HG03460 (cell line): ENCODE measurements at regions not wholly inside any gene's neighbourhood (a gene's known extent, or its start where the extent isn't known, plus 50 kb on each side); places are given as distances from the start of the nearest gene placed in this dataset.
"Not testable (repeated sequence)": the region's sequence is repeated elsewhere in the genome, so short reads cannot be mapped to it uniquely, and the experiment has no call there.

Source experiments
- ATAC-seq: cut with Tn5 transposase; IDR thresholded peaks from one replicate; pipeline ENCODE4 v1.9.1; 2021; ENCODE audit not compliant: unreplicated experiment

DNA sequence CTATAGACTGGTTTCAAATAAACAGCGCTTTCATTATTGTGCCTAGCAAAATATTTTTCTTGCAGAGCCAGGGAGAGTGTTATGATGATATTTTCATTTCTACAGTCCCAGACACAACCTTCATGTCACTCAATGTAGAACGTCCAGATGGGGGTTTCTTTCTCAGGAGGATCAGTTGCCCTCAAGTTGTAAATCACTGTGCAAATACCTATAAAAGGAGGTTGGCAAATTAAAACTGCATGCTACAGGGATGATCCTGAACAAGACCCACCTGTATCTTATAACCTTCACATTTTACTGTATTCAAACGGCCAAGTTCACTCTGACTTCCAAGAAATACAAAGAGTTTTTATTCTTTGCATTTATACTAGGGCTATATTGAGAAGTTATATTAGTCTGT, 486.0 kb downstream of the EDEM1 start:
- no peak for ATAC-seq

DNA sequence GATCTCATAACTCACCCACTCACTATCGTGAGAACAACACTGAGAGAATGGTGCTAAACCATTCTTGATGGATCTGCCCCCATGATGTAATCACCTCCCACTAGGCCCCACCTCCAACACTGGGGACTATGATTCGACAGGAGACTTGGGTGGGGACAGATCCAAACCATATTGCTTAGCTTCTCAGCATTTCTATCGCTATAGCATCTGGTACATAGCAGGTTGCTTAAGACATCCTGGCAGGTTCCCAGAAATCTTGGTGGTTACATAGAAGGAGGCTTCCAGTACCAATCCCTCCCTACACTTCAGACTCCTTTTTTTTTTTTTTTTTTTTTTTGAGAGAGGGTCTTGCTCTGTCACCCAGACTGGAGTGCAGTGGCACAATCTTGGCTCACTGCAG, 487.8 kb downstream of the EDEM1 start:
- no peak for ATAC-seq

DNA sequence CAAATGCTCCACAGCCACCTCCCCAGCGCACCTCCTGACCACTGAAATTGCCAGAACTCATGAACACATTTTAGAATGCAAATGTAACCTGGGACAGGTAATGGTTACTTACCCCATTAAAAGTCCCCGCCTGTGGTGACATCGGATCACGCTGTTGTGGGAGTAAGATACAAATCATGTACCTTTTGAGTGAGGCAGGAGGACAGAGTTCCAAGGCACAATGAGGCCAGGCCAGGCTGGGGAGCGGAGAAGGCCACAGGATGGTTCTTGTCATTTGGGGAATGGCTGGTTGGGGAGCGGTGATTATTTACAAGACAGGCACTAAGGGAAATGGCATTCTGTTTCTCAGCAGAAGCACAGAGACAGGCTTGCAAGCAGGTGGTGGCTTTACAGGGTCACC, 490.0 kb downstream of the EDEM1 start:
- no peak for ATAC-seq

DNA sequence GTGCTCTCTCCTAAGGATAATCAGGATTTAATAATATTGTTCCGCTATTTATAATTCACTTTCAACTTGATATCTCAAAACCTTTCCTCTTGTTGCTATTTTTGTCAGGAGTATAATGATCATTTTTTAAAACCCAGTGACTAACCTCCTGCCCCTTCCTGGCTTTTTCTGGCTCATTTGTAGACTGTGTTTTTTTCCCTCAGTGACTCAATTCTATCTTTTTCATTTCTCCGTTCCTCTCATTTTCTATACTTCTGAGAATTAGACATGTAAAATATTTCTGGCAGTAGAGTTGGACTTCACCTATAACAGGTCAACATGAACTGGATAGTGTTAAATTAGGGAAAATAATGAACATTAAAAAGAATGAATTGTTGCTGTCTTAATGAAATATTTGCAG, 490.7 kb downstream of the EDEM1 start:
- ATAC-seq = no peak

DNA sequence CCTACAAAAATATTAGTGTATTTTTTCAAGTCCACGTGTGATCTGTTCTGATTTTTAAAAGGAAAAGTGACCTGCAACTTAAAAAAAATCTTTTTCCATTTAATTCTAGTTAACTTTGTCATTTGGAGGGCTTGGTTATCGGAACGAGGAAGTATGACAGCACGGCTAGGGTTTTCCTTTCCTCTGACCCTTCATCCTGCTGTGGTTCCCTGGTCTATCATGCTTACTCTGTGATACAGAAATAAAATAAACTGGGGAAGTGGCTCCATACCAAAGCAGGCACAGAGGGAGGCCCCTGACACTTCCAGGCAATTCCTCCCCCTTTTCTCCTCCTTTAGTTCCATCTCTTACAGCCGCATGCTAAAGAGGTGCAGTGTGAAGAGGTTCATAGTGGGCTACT, 491.3 kb downstream of the EDEM1 start:
- ATAC-seq = no peak

DNA sequence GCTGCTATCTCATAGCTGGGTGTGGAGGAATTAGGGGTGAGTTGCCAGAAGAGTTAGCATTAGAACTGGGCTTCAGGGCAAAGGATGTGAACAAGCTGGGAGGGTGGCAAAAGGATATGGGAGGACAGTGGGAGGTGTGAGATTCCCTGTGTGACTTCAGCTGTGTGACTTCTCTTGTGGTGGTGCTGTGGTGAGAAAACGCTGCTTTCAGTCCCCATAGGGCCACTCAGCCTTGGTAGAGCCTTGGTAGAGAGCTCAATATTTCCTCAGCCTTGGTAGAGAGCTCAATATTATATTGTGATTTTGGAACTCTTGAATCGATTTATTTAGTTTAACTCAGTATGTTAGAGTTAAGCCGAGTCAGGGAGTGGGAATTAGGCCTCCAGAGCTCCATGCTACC, 499.7 kb downstream of the EDEM1 start:
- no peak for ATAC-seq

DNA sequence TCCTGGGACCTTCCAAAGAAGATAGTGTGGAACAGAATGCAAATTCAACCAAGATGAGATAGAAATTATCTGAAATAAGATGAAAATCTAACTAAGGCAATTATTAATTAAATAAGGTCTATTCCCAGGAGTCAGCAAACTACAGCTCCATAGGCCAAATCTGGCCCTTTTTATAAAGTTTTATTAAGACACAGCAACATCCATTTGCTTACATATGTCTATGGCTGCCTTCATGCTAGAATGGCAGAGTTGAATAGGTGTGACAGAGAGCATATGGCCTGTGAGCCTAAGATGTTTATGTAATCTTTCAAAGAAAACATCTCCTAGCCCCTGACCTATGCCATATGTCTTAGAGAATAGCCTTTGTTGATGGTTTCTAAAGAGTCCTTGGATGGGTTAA, 503.0 kb downstream of the EDEM1 start:
- no peak for ATAC-seq

DNA sequence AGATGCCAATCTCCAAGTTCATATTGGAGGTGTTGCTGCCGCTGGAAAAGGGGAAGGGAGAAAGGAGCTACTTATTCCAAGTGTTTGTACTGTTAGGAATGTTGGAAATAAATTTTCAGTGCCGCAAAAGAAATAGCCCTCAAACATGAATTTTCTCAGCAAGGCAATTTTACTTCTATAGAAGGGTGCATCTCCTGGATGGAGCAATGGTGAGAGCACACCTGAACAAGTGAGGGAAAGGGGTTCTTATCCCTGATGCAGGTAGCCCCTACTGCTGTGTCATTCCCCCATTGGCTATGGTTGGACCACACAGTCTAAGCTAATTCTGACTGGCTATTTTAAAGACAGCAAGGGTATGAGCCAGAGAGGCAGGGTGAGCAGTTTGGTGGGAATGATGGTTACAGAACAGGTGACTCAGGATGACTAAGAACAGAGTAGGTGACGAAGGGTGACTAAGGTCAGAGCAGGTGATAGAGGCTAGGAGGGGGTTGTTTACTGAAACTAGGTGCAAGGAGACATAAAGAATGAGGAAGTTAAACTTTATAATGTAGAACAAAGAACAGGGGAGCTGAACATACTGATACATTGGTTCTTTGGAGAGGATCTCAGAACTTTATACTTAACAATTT, 503.5 kb downstream of the EDEM1 start:
- no peak for ATAC-seq

DNA sequence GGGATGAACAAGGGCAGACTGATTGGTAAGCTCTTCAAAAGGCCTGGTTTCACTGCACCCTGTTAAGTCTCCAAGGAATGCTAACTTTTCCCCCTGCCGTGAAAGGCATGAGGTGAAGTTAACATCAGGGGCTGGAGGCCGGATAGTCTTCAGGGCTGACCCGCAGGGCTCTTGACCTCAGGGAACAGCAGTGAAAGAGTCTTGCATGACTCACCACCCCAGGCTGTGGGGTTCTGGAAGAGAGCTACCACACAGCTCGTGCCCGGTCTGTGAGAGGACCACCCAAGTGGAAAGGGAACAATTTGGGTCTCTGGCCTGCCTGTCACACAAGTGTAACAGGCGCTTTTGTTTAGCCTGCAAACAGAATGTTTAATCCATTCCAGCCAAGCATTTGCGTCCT, 504.9 kb downstream of the EDEM1 start:
- no peak for ATAC-seq

DNA sequence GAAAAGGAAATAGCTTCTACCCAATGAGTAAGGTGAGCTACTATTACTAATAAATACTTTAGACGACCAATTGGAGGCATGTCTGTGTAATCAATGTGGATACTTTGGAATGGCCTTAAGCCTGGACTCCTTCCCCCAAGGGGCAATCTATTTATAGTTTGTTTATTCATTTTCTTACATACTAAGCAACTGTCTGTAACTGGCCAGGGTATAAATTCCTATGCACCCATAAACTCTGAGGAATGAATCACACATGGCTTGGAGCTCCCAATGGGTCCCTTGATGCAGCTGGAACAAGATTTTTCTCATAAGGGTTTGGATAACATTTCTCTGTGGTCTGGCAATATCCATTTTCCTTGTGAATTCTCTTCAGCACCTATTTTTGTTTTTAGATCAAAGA, 506.8 kb downstream of the EDEM1 start:
- no peak for ATAC-seq

DNA sequence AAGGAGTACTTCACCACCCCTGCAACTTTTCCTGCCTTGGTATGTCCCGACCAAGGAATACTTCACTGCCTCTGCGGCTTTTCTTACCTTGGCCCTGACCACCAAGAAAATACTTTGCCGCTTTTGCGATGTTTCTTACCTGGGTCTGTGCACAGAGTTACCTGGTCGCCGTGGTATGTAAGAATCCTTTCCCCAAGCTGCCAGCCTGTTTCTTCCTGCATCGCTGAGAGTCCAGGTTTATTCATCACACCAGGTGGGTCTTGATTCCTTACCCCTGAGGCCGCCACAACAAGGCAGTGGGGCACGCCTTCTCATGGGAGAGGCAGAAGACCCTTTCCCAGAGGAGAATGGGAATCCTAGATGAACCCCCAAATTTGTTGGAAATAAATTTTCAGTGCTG, 511.3 kb downstream of the EDEM1 start:
- ATAC-seq = no peak

DNA sequence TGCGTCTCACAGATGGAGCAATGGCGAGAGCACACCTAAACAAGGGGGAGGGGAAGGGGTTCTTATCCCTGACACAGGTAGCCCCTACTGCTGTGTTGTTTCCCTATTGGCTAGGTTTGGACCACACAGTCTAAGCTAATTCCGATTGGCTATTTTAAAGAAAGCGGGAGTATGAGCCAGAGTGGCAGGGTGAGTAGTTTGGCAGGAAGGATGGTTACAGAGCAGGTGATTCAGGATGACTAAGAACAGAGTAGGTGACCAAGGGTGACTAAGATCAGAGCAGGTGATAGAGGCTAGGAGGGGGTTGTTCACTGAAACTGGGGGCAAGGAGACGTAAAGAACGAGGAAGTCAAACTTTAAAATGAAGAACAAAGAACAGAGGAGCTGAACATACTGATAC, 511.8 kb downstream of the EDEM1 start:
- no peak for ATAC-seq

DNA sequence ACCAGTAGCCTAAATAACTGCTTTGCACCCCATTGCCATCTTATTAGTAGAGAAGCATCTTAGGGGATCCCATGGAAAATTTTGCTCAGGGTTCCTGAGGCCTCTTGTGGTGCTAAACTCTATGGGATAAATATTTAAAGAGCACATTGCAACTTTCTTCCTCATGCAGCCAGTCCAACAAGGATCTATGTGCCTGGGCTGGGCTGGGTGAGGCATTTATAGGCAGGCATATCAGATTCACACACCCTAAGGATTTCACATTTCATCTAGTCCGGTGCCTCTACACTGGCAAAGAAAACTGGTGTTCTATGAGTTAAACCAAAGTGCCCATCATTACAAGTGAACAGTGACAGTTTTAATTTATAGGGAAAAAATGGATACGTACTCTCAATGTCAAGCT, 512.3 kb downstream of the EDEM1 start:
- no peak for ATAC-seq

DNA sequence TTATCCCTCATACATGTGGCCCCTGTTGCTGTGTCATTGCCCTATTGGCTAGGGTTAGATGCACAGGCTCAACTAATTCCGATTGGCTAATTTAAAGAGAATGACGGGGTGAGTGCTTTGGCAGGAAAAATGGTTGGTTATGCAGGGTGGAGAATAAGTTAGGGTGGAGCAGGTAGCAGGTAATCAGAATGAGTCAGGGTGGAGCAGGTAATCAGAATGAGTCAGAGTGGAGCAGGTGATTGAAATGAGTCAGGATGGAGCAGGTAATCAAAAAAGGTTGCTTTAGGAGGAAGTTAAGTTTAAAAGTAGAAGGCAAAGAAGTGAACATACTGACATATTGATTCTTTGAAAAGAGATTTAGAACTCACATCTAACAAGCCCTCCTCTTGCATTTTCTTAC, 513.5 kb downstream of the EDEM1 start:
- ATAC-seq = not testable (repeated sequence)

DNA sequence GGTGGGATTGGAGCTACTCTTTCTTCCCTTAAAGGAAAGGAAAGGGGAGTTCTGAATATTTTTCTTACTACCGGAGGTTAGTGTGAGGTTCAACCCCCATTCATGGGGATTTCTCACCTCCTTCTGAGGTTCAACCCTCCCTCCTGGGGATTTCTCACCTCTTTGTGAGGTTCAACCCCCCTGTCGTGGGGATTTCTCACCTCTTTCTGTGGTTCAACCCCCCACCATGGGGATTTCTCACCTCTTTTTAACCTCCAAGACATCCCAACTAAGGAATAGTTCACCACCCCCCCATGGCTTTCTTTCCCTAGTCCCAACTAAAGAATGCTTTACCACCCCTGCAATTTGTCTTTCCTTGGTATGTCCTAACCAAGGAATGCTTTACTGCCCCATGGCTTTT, 520.3 kb downstream of the EDEM1 start:
- no peak for ATAC-seq

DNA sequence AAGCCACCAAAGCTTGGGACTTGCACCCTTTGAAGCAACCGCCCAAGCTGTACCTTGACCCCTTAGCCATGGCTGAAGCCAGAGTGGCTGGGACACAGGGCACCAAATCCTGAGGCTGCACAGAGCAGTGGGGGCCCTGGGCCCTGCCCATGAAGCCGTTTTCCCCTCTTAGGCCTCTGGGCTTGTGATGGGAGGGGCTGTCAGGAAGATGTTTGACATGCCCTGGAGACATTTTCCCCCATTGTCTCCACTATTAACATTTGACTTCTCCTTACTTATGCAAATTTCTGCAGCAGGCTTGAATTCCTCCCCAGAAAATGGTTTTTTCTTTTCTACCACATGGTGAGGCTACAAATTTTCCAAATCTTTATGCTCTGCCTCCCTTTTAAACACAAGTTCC, 522.2 kb downstream of the EDEM1 start:
- ATAC-seq = no peak

DNA sequence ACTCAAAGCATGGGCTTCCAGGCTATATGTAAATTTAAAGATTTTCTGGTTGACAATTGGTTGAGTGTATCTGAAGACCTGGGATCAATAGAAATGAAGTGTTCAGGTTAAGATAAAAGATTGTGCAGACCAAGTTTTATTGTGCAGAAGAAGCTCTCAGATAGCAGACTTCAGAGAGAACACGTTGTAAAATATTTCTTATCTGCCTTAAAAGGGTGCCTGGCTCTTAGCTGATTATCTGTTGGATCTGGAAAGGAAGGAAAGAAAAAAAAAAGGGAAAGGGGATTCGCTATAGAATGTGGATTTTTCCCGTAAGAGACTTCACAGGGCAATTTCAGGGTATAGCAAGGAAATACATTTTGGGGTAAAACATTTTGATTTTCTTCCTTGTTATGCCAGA, 523.2 kb downstream of the EDEM1 start:
- no peak for ATAC-seq

DNA sequence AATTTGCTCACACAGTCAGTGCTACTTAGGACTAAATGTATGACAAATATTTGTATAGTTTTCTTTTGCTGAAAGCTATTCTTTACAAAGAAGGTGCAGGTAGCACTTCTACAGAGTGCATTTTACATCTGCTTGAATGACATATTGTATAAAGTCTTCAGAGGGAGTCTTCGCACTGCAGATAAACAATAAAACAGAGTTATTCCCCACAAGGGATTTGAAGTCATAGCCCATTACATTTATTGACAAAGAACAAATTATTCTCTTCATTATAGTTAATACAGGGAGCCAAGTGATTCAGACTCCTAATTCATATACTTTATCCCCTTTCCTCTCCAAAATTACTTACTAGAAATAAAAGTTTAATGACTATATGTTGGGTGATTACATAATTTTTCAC, 529.7 kb downstream of the EDEM1 start:
- no peak for ATAC-seq

DNA sequence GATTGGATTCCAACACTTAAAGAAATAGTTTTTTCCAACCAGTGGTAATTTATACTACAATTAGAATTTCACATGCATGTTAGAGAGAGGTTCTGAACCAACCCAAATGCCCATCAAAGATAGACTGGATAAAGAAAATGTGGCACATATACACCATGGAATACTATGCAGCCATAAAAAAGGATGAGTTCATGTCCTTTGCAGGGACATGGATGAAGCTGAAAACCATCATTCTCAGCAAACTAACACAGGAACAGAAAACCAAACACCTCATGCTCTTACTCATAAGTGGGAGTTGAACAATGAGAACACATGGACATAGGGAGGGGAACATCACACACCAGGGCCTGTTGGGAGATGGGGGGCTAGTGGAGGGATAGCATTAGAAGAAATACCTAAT, 532.2 kb downstream of the EDEM1 start:
- not testable (repeated sequence) for ATAC-seq

DNA sequence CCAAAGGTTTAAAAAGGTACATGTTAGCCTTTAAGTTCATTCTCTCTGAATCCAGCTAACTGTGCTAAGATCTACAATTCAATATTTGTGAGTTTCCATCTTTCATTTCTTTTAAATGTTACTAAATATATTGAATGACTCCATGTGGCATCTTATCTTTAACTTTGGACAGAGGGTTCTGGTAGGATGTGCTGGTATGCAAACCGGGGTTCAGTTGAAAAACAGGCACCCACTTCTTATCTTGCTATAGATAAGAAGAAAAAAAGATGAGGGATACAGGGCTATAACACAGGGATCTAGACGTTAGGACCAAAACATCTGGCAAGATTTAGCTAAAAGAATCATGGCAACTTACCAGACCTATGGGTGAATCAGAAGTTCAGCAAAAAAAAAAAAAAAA, 538.3 kb downstream of the EDEM1 start:
- no peak for ATAC-seq

DNA sequence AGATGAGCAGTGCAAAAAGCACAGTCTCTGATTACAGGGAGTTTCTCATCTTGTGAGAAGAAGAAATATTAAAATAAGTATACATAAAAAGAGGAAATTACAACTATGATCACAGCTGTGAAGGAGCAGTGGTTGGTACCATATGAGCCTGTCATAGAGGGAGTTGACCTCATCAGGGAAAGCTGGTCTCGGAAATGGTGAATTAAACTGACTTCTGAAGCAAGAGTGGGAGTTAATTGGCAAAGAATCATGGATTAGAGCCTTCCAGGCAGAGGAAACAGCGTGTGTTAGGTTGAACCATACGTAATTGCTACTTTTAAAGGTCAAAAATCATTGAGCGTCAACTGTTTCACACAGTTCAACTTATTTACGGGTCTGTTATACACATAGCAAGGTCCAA, 539.1 kb downstream of the EDEM1 start:
- ATAC-seq = no peak

DNA sequence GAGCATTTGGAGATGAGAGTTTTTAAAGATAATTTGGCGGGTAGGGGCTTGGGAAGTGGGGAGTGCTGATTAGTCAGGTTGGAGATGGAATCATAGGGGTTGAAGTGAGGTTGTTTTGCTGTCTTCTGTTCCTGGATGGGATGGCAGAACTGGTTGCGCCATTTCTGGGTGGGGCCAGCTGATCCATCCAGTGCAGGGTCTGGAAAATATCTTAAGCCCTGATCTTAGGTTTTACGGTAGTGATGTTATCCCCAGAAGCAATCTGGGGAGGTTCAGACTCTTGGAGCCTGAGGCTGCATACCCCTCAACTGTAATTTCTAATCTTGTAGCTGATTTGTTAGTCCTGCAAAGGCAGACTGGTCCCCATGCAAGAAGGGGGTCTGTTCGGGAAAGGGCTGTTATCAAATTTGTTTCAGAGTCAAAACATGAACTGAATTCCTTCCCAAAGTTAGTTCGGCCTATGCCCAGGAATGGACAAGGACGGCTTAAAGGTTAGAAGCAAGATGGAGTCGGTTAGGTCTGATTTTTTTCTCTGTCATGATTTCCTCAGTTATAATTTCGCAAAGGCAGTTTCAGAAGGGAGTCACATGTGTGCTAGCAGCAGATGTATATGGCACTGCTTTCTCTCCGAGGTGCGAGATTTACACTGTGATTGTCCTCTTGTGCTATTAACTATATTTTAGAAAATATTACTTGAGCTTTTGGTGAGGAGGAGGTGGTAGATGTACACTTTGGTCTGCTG, 540.4 kb downstream of the EDEM1 start:
- no peak for ATAC-seq

DNA sequence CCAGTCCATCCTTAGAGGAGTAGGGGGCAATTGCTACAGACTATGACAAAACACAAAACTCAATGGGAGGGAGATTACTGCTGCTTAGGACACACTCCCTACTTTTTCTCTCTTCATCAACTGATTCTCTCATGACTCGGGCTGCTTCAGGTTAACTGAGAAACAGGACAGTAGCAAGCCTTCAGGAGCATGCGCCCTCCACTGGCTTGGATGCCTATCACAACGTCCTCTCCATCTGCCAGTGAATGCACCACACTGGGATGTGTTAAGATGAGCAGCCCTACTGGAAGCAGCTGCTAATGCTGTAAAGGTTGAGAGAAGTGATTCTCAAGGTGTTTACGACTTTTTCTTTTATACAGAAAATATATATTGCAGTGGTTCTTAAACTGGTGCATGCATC, 542.3 kb downstream of the EDEM1 start:
- ATAC-seq = no peak
